Neural progenitor cell (in vitro differentiated cells): ENCODE measurements at regions not wholly inside any gene's neighbourhood (a gene's known extent, or its start where the extent isn't known, plus 50 kb on each side); places are given as distances from the start of the nearest gene placed in this dataset.

Source experiments
- CTCF ChIP-seq: fragments of 200-600 bp; sonication (generic); IDR thresholded peaks from 2 replicates; pipeline ENCODE4 v1.5.1; 2017; ENCODE audit warnings: antibody characterized with exemption, mild to moderate bottlenecking
- EZH2phosphoT487 ChIP-seq: fragments of 200-600 bp; sonication (generic); IDR thresholded peaks from 2 replicates; pipeline ENCODE4 v1.6.1; 2017; ENCODE audit warnings: antibody characterized with exemption

DNA sequence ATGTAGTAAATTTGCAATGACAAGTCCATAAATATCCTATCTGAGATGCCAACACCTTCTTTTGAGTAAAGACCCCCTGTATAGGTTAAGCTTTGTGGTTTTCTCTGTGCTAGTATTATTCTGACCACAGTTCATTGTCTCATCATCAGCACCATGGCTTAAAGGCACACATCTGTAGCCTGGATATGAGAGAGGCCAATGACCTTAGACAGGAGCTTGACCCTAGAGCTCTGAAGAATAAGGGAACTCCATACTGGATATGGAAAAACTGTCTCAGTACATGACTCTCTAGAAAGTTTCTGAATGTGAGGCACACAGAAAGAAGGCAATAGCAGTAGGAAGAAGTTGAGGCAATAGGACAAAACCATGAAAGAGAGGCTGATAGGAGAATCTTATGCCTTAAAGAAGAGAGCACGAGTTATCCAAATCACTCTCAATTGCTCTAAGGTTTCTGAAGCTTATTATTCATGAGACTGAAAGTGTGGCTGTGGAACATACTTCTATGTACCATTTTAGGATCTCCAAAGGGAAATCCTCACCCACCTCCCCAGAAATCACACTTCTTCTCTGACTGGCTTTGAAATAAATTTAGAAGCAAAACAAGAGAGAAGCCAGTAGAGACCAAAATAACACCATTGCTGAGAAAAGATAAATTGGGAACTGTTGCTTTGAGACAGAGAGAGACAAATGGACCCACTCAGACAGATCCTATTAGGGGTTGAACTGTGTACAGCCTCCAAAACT, 150.2 kb downstream of the ABCA8 start:
- TF ChIP-seq EZH2phosphoT487 (no peak), CTCF (no peak)
